ENCODE measurements at regions not wholly inside any gene's neighbourhood (a gene's known extent, or its start where the extent isn't known, plus 50 kb on each side); places are given as distances from the start of the nearest gene placed in this dataset.

GRCh38 chr21:32064281-32064910 is 191.6 kb downstream of the HUNK start:
- ATAC-seq = no peak
- intact Hi-C loops (cut with DNase I) = no loop called here

DNA sequence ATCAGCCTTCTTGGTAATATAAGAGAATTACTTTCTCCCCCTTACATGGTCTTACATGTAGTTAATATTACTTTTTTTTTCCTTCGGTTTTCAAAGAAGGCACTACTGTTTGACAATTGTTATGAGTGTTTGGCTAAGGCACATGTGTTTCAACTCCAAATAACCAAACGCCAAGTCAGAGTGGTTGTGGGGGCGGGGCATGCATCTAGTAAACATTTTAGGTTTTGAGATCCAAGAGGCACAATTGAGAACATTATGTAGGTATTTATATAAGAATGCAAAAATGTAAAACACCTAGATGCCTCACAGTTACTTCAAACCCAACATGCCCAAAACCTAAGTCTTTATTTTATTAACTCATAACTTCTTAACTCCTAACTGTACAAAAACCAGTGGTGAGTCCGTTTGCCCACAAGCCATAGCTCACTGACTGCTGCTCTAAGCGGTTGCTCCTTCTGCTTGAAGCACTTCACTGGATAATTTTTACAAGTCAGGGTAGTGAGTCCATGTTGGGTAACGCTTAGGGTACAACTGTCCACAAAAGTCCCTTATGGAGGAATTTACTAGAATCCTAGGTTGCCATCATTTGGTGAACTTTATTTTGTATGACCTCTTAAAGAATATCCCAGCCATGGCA is 189.9 kb downstream of the HUNK start:
- ATAC-seq (no peak), DNase-seq (no peak)
- intact Hi-C loops (cut with DNase I) = no loop called here

More at GRCh38 chr21:32064281-32064910, 191.6 kb downstream of the HUNK start:
- no peak for DNase-seq

GRCh38 chr21:32061729-32062128 is 188.9 kb downstream of the HUNK start:
- no peak for DNase-seq
- intact Hi-C loops (cut with DNase I) = no loop called here
- ATAC-seq = no peak

DNA sequence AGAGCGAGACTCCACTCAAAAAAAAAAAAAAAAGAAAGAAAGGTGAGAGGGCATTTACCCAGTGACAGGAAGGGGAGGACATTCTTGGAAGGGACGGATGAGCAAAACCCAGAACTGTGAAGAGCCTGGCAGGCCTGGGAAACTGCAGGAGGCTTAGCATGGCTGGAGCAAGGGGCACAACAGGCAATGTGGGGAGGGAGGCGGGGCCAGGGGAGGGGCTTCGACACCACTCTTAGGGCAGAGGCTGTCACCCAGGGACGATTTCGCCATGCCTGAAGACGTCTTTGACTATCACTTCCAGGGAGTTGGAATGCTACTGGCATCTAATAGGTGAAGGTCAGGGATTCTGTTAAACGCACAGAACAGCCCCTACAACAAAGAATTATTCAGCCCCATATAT is 184.0 kb downstream of the HUNK start:
- ATAC-seq (no peak), DNase-seq (no peak)
- intact Hi-C loops (cut with DNase I) = no loop called here

DNA sequence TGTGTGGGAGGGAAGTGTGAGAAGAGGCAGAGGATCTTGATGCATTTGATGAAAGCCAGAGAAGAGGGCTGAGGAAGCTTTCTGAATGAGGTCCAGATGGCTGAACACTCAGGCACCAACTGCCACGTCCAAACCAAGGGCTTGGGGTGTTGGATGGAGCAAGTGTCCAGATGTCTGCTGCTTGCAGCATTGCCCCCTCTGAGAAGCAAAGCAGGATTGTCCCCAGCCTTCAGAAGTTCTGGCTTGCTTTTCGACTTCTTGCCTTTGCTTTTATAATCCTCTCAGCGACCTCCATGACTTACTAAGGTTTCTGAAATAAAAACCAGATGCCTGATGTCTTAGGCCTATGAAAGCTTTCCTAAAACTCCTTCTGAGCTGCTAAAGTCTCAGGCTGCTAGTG is 182.5 kb downstream of the HUNK start:
- DNase-seq (no peak), ATAC-seq (no peak)
- intact Hi-C loops (cut with DNase I) = no loop called here
